Mammary epithelial cell (primary cell): ENCODE measurements at regions not wholly inside any gene's neighbourhood (a gene's known extent, or its start where the extent isn't known, plus 50 kb on each side); places are given as distances from the start of the nearest gene placed in this dataset.

ENCODE experiments used
- CTCF ChIP-seq, 2 donors: IDR thresholded peaks in 1 of 2; conservative IDR thresholded peaks in 1 of 2; 2 replicates each; pipeline ENCODE4 v1.5.1; 2011 to 2012; ENCODE audit warnings: inconsistent platforms in 2 of 2, low read length in 2 of 2, mild to moderate bottlenecking in 2 of 2, control low read depth in 1 of 2, low read depth in 1 of 2; ENCODE audit not compliant: insufficient read depth in 1 of 2; ENCODE audit errors: extremely low read depth in 1 of 2
- EZH2 ChIP-seq: IDR thresholded peaks from 2 replicates; pipeline ENCODE4 v1.6.1; 2012; ENCODE audit warnings: low read length, inconsistent platforms, borderline replicate concordance

- TF ChIP-seq CTCF (conservative IDR thresholded peaks at IDR 0.05 in 1 of 2, IDR thresholded peaks at IDR 0.05 in 1 of 2; ENCODE audit: extremely low read depth in 1 of 2, insufficient read depth in 1 of 2, low read depth in 1 of 2, low read length in 2 of 2) (no peak), EZH2 (no peak)
Measured at GRCh38 chrX:140292188-140292587, 212.7 kb downstream of the SOX3 start.
